ENCODE measurements at regions not wholly inside any gene's neighbourhood (a gene's known extent, or its start where the extent isn't known, plus 50 kb on each side); places are given as distances from the start of the nearest gene placed in this dataset.

GRCh38 chr6:8633762-8634161, 198.4 kb upstream of the SLC35B3 start:
- intact Hi-C loops (cut with DNase I) = no loop called here
- H3K9me3 ChIP-seq = no peaks in the 10 kb centered on the region
- no peaks in the 10 kb centered on the region for H3K4me1 ChIP-seq
- no peak overlapping the region for H3K27ac ChIP-seq
- no peaks in the 10 kb centered on the region for H3K27me3 ChIP-seq
- H3K4me3 ChIP-seq = no peak overlapping the region
- TF ChIP-seq CTCF (IDR thresholded peaks at IDR 0.05) = no peak
- H3K36me3 ChIP-seq = no peaks in the 10 kb centered on the region
- no peak for ATAC-seq
- DNase-seq = no peak

- H3K9me3 ChIP-seq = no peaks in the 10 kb centered on the region
These were observed 193.4 kb upstream of the SLC35B3 start for GRCh38 chr6:8628736-8629135.

GRCh38 chr6:8628063-8628462, 192.7 kb upstream of the SLC35B3 start:
- ATAC-seq (no peak), DNase-seq (no peak)
- intact Hi-C loops (cut with DNase I) = no loop called here
- TF ChIP-seq CTCF (IDR thresholded peaks at IDR 0.05) = no peak
- no peaks in the 10 kb centered on the region for H3K9me3 ChIP-seq
- H3K36me3 ChIP-seq = no peaks in the 10 kb centered on the region
- no peaks in the 10 kb centered on the region for H3K27me3 ChIP-seq
- H3K4me1 ChIP-seq = no peaks in the 10 kb centered on the region
- no peak overlapping the region for H3K4me3 ChIP-seq
- H3K27ac ChIP-seq = no peak overlapping the region

More at GRCh38 chr6:8628736-8629135, 193.4 kb upstream of the SLC35B3 start:
- no peaks in the 10 kb centered on the region for H3K27me3 ChIP-seq
- no peak for TF ChIP-seq CTCF (IDR thresholded peaks at IDR 0.05)
- H3K36me3 ChIP-seq = no peaks in the 10 kb centered on the region
- intact Hi-C loops (cut with DNase I) = no loop called here
- no peaks in the 10 kb centered on the region for H3K4me1 ChIP-seq
- DNase-seq (no peak), ATAC-seq (no peak)
- no peak overlapping the region for H3K27ac ChIP-seq
- no peak overlapping the region for H3K4me3 ChIP-seq

- H3K4me1 ChIP-seq = no peaks in the 10 kb centered on the region
- DNase-seq (no peak), ATAC-seq (no peak)
- no peaks in the 10 kb centered on the region for H3K36me3 ChIP-seq
- intact Hi-C loops (cut with DNase I) = no loop called here
- no peak for TF ChIP-seq CTCF (IDR thresholded peaks at IDR 0.05)
- no peaks in the 10 kb centered on the region for H3K27me3 ChIP-seq
- H3K27ac ChIP-seq = no peak overlapping the region
- H3K4me3 ChIP-seq = no peak overlapping the region
- H3K9me3 ChIP-seq = no peaks in the 10 kb centered on the region
These were observed 191.9 kb upstream of the SLC35B3 start for GRCh38 chr6:8627085-8627861.

GRCh38 chr6:8624665-8625064, 189.3 kb upstream of the SLC35B3 start:
- Histone ChIP-seq H3K27me3 (no peaks in the 10 kb centered on the region), H3K9me3 (no peaks in the 10 kb centered on the region), H3K36me3 (no peaks in the 10 kb centered on the region), H3K27ac (no peak overlapping the region), H3K4me3 (no peak overlapping the region), H3K4me1 (no peaks in the 10 kb centered on the region)
- intact Hi-C loops (cut with DNase I) = no loop called here
- no peak for DNase-seq
- TF ChIP-seq CTCF (IDR thresholded peaks at IDR 0.05) = no peak
- no peak for ATAC-seq

Data from upper lobe of right lung (tissue), 1 donor.